Adrenal gland (tissue), 9 donors: ENCODE measurements at regions not wholly inside any gene's neighbourhood (a gene's known extent, or its start where the extent isn't known, plus 50 kb on each side); places are given as distances from the start of the nearest gene placed in this dataset.

Source experiments
- DNase-seq, 7 donors: peaks; one replicate each; pipeline ENCODE4 v3.0.0-alpha.2; 2019 to 2020
- H3K27ac ChIP-seq, 5 donors: fragments of 200-600 bp; sonication (generic) in 4 of 5; 1 replicate in 3 of 5; 2 replicates in 2 of 5; pipeline versions ENCODE4 v1.5.1 to v1.8.0; 2016 to 2020; ENCODE audit warnings: mild to moderate bottlenecking in 1 of 5
- H3K27me3 ChIP-seq: fragments of 200-600 bp; 2 replicates; pipeline ENCODE4 v1.8.0; 2021
- H3K36me3 ChIP-seq, 2 donors: fragments of 200-600 bp; replicated peaks in 1 of 2; 1 replicate in 1 of 2; 2 replicates in 1 of 2; pipeline versions ENCODE4 v1.5.1 to v1.8.0; 2018 to 2022
- H3K4me1 ChIP-seq, 2 donors: fragments of 200-600 bp; replicated peaks in 1 of 2; 1 replicate in 1 of 2; 2 replicates in 1 of 2; pipeline versions ENCODE4 v1.5.1 to v1.8.0; 2018 to 2021
- H3K4me3 ChIP-seq, 4 donors: fragments of 200-600 bp; sonication (generic) in 3 of 4; one replicate each; pipeline ENCODE4 v1.5.1; 2016 to 2018
- H3K9me3 ChIP-seq, 3 donors: fragments of 200-600 bp; sonication (generic) in 1 of 3; replicated peaks in 1 of 3; 1 replicate in 2 of 3; 2 replicates in 1 of 3; pipeline versions ENCODE4 v1.5.1 to v1.8.0; 2016 to 2021
- POLR2A ChIP-seq, 2 donors: fragments of 450-650 bp; IDR thresholded peaks; one replicate each; pipeline ENCODE4 v1.6.1; 2017; ENCODE audit warnings: antibody characterized with exemption in 2 of 2, mild to moderate bottlenecking in 2 of 2, moderate library complexity in 1 of 2
- WGBS, 4 donors: extraction: QIAGEN DNeasy Blood & Tissue Kit in 2 of 4; methylation state at CpG; one replicate each; pipeline versions ENCODE4 v1.1.5 to v1.1.7; 2013 to 2017; 5-methylcytosine and 5-hydroxymethylcytosine counted together
- intact Hi-C, 2 donors: fragments of 100-400 bp; cut with DNase I; formaldehyde crosslinking; loops; one replicate each; pipeline versions ENCODE4 v1.14.1 to v1.15.0; 2022 to 2023
- TF ChIP-seq, protein P1 (sequence below), 6 experiments: fragments of 450-650 bp in 4 of 6; fragments of 200-600 bp in 2 of 6; sonication (generic) in 1 of 6; IDR thresholded peaks; 1 replicate in 5 of 6; 2 replicates in 1 of 6; pipeline versions ENCODE4 v1.5.1 to v1.8.0; 2016 to 2021; ENCODE audit warnings: antibody characterized with exemption in 6 of 6, mild to moderate bottlenecking in 2 of 6, moderate library complexity in 1 of 6
- donor health status: healthy with polysubstance abuse.
- donor health status: Bipolar disorder and iron deficiency.
- donor health status: DM: yes; HTN: yes; CAD: no.
- donor health status: DM: no; HTN: no; CAD: no.
- donor health status: DM: no; HTN: no; CAD: no.

DNA sequence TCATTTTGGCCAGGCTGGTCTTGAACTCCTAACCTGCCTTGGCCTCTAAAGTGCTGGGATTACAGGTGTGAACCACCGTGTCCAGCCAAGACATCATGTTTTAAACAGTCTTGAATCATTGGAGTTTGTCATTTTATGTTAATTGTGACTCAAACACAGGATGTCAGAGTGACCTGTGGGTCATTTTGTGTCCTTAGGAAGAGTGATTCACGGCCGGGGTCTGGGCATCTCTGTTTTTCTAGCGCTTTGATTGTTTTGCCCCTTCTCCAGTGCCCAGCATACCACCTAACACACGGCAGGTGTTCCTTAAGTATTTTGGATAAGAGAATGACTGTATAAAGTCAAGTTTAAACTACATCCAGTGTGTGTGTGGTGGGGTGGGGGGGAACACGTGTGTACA lies 183.7 kb upstream of the KLF6 start:
- H3K4me3 ChIP-seq: no peak overlapping the region
- 68 to 74% (median 71%) methylated on average over 6 of the region's 6 CpGs for WGBS, 4 donors
- no peak overlapping the region for H3K27ac ChIP-seq
- TF ChIP-seq, protein P1, sequence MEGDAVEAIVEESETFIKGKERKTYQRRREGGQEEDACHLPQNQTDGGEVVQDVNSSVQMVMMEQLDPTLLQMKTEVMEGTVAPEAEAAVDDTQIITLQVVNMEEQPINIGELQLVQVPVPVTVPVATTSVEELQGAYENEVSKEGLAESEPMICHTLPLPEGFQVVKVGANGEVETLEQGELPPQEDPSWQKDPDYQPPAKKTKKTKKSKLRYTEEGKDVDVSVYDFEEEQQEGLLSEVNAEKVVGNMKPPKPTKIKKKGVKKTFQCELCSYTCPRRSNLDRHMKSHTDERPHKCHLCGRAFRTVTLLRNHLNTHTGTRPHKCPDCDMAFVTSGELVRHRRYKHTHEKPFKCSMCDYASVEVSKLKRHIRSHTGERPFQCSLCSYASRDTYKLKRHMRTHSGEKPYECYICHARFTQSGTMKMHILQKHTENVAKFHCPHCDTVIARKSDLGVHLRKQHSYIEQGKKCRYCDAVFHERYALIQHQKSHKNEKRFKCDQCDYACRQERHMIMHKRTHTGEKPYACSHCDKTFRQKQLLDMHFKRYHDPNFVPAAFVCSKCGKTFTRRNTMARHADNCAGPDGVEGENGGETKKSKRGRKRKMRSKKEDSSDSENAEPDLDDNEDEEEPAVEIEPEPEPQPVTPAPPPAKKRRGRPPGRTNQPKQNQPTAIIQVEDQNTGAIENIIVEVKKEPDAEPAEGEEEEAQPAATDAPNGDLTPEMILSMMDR (IDR thresholded peaks at IDR 0.05): no peak
- TF ChIP-seq POLR2A (IDR thresholded peaks at IDR 0.05): no peak
- H3K27me3 ChIP-seq: no peaks in the 10 kb centered on the region
- no peak for DNase-seq
- H3K36me3 ChIP-seq: no peaks in the 10 kb centered on the region
- H3K9me3 ChIP-seq: no peaks in the 10 kb centered on the region
- intact Hi-C loops: no loop called here
- no peaks in the 10 kb centered on the region for H3K4me1 ChIP-seq

DNA sequence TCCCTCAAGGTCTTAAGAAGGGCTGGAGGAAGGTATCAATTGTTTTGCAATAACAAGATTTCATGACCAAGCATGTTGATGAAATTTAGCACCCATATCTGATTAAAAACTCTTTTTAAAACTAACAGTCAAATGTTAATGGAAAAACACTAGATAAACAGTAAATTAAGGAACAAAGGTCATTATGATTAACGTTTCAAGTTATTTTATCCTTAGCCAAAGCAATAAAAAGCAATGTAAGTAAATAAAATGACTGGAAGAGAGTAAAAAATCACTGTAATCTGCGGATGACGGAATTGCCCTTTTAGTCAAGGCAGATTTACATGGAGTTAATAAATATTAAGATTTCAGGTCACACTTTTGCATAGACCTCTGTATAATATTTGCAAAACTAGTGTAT lies 179.5 kb upstream of the KLF6 start:
- no peaks in the 10 kb centered on the region for H3K27me3 ChIP-seq
- no peak overlapping the region for H3K27ac ChIP-seq
- H3K9me3 ChIP-seq: no peaks in the 10 kb centered on the region
- H3K4me1 ChIP-seq: no peaks in the 10 kb centered on the region
- TF ChIP-seq, protein P1 (IDR thresholded peaks at IDR 0.05): no peak
- TF ChIP-seq POLR2A (IDR thresholded peaks at IDR 0.05): no peak
- DNase-seq: no peak
- WGBS, 4 donors: 57 to 69% (median 62%) methylated on average over 3 of the region's 3 CpGs
- intact Hi-C loops: no loop called here
- no peak overlapping the region for H3K4me3 ChIP-seq
- H3K36me3 ChIP-seq: no peaks in the 10 kb centered on the region

DNA sequence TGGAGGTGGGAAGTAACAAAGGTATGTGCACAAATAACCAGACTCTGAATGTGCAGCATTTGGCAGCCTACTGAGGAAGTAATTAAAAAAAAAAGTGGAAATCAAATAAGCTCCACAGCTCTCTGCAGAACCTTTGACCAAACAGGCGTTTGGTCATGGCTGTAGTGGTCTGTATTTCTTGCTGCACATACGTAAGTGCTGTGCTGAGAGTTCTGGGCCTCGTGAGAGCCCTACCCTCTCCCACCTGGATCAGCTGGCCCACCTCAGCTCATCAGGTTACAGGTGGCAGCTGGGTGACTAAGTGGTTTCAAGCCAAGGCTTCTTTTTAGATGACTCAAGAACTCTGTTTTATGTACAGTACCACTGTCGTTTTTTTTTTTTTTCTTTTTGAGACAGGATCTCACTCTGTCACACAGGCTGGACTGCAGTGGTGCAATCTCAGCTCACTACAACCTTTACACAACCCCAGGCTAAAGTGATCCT lies 178.2 kb upstream of the KLF6 start:
- Histone ChIP-seq H3K9me3 (no peaks in the 10 kb centered on the region), H3K4me1 (no peaks in the 10 kb centered on the region), H3K4me3 (no peak overlapping the region), H3K27ac (no peak overlapping the region), H3K36me3 (no peaks in the 10 kb centered on the region), H3K27me3 (no peaks in the 10 kb centered on the region)
- no peak for DNase-seq
- intact Hi-C loops: no loop called here
- TF ChIP-seq, protein P1 (IDR thresholded peaks at IDR 0.05): no peak
- TF ChIP-seq POLR2A (IDR thresholded peaks at IDR 0.05): no peak
- WGBS, 4 donors: 66 to 71% (median 67%) methylated on average over 4 of the region's 4 CpGs

DNA sequence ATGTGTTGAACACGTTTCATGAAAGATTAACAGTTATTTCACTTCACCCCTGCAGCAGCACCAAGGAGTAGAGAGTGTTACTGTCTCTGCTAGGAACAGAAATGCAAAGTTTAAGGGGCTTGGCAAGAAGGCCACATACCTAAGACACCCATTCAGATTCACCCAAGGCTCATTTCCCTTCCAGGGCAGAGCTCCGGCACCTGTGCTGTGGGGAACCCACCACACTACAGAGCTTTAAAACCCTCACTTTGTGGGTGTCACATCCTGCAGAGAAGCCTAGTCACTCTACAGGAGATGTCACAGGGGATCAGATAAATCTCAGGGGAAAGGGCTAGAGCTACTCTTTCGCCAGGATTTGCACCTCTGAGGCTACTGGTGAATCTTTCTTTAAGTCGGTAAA lies 176.1 kb upstream of the KLF6 start:
- TF ChIP-seq, protein P1 (IDR thresholded peaks at IDR 0.05): no peak
- no peak for TF ChIP-seq POLR2A (IDR thresholded peaks at IDR 0.05)
- WGBS, 4 donors: 80 to 91% (median 86%) methylated on average over 4 of the region's 4 CpGs

More for the DNA sequence above, 176.1 kb upstream of the KLF6 start:
- Histone ChIP-seq H3K4me3 (no peak overlapping the region), H3K4me1 (no peaks in the 10 kb centered on the region), H3K27ac (no peak overlapping the region), H3K27me3 (no peaks in the 10 kb centered on the region), H3K36me3 (no peaks in the 10 kb centered on the region), H3K9me3 (no peaks in the 10 kb centered on the region)
- intact Hi-C loops: no loop called here
- DNase-seq: no peak
